ENCODE measurements at regions not wholly inside any gene's neighbourhood (a gene's known extent, or its start where the extent isn't known, plus 50 kb on each side); places are given as distances from the start of the nearest gene placed in this dataset.

DNA sequence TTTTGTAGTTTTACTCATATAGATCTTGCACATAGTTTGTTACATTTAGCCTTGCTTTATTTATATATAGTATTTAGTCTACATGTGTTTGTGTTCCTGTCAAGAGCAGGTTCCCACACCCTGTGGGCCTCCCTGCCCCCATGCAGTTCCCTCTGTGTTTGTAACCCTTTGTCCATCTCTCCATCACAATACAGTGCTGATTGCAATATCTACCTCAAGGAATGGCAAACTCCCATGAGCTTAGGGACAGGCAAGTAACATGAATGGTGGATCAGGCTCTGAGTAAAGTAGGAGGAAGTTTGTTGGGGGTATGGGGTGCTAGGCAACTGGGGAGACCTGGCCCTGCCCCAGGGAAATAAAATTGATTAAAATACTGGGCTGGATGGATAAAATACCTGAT, 151.9 kb upstream of the MYL2 start:
- TF ChIP-seq POLR2A (IDR thresholded peaks at IDR 0.05): no peak
- TF ChIP-seq, protein P1, sequence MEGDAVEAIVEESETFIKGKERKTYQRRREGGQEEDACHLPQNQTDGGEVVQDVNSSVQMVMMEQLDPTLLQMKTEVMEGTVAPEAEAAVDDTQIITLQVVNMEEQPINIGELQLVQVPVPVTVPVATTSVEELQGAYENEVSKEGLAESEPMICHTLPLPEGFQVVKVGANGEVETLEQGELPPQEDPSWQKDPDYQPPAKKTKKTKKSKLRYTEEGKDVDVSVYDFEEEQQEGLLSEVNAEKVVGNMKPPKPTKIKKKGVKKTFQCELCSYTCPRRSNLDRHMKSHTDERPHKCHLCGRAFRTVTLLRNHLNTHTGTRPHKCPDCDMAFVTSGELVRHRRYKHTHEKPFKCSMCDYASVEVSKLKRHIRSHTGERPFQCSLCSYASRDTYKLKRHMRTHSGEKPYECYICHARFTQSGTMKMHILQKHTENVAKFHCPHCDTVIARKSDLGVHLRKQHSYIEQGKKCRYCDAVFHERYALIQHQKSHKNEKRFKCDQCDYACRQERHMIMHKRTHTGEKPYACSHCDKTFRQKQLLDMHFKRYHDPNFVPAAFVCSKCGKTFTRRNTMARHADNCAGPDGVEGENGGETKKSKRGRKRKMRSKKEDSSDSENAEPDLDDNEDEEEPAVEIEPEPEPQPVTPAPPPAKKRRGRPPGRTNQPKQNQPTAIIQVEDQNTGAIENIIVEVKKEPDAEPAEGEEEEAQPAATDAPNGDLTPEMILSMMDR (IDR thresholded peaks at IDR 0.05): no peak
